NCI-H2196 (cell line): ENCODE measurements at regions not wholly inside any gene's neighbourhood (a gene's known extent, or its start where the extent isn't known, plus 50 kb on each side); places are given as distances from the start of the nearest gene placed in this dataset.

ENCODE experiments used
- DNase-seq: peaks from one replicate; lab custom pipeline; 2025; ENCODE audit not compliant: unreplicated experiment; lab: John Stamatoyannopoulos, UW

DNA sequence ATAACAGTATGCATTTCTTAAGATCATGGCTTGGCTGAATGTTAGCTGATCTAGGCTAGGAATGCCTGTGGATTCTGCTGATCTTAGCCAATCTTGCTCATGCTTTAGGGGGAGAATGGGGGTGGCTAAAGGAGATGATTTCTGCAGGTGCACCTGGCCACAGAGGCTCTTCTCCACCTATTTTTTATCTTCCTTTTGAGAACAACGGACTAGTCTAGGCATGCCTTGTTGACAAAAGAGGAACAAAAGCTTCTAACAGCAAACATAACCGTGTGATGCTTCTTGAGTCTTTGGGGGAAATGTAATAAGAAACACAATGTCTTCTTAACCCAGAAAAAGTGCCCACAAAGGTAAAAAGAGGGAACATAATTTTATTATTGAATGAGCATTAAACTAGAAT, 743.5 kb downstream of the ARAP2 start:
- no peak for DNase-seq

DNA sequence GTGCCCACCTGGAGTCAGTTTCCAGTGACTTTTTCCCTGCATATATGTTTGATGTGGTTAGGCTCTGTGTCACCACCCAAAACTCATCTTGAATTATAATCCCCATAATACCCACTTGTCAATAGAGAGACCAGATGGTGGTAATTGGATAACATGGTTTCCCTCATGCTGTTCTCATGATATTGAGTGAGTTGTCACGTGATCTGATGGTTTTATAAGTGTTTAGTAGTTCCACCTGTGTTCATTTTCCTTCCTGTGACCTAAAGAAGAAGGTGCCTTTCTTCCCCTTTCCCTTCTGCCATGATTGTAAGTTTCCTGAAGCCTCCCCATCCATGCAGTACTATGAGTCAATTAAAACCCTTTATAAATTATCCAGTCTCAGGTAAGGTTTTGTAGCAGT, 740.9 kb downstream of the ARAP2 start:
- no peak for DNase-seq

DNA sequence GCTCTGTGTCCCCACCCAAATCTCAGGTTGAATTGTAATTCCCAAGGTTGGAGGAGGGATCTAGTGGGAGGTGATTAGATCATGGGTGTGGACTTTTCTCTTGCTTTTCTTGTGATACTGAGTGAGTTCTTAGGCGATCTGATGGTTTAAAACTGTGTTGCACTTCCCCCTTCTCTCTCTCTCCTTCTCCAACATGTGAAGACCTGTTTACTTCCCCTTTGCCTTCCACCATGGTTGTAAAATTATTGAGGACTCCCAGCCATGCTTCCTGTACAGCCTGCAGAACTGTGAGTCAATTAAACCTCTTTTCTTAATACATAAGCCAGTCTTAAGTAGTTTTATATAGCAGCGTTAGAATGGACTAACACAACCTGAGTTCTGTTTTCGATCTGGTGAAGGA, 738.2 kb downstream of the ARAP2 start:
- no peak for DNase-seq

DNA sequence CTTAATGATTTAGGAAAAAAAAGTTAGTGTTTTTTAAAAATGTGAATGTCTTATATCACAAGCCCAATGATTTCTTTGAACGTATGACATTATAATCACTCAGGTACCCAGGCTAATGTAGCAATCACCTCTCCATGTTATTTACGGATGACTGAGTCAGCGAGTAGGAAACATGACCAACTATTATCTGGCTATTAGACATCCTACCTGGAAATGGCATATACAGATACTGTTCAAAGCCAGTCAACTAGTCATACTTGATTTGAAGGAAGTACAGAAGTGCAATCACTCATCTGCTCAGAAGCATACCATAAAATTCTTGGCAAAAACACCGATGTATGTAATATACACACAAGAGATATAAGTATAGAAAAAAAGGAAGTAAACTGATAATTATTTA, 732.5 kb downstream of the ARAP2 start:
- DNase-seq, result no peak

DNA sequence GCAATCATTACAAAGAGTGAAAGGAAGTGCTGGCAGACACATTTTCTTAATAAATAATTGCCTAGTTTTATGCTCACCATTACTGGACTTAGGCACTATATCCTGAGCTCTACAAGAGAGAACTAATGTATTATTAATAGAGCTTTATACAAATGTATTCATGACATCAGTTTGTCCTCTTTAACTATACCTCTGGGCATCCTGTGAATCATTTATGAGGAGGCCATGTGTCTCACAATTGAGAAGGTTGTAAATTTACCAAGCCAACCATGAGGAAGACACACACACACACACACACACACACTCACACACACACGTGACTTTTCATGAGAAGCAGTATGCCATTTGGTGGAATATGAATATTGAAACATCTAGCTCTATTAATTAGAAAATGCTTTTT, 728.2 kb downstream of the ARAP2 start:
- DNase-seq, result no peak

DNA sequence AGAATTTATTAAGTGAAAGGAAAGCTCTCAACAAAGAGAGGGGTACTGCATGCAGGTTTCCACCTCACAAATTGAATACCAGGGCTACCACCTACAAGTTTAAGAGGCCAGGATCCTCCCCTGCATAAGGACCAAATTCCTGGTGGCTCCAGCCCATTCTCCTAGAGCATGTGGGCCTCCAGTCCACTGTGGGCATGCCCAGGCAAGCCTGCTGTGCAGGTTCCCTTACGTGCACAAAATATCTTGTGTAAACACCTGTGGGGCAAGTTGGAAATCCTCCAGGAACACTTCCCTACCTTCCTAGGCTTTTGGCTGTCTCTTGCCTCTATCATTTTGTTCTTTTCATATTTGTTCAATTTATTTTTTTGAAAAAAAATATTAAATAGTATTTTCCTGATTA, 724.3 kb downstream of the ARAP2 start:
- no peak for DNase-seq

DNA sequence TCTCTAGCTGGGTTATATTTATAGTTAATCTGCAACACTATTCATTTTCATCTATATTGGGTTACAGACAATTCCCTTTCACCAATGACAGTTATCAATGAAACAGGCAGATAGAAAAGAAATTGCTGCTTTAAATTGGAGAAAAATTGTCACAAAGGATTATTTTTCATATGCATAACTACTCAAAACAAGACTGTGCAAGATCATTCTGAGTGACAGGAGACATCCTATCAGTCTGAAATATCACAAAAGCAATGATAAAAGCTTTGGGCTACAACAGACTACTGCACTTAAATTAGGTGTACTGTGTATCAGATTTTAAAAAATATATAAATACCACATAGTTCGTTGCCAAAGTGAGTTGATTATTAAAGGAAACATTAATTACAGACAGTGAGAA, 722.6 kb downstream of the ARAP2 start:
- DNase-seq, result no peak

DNA sequence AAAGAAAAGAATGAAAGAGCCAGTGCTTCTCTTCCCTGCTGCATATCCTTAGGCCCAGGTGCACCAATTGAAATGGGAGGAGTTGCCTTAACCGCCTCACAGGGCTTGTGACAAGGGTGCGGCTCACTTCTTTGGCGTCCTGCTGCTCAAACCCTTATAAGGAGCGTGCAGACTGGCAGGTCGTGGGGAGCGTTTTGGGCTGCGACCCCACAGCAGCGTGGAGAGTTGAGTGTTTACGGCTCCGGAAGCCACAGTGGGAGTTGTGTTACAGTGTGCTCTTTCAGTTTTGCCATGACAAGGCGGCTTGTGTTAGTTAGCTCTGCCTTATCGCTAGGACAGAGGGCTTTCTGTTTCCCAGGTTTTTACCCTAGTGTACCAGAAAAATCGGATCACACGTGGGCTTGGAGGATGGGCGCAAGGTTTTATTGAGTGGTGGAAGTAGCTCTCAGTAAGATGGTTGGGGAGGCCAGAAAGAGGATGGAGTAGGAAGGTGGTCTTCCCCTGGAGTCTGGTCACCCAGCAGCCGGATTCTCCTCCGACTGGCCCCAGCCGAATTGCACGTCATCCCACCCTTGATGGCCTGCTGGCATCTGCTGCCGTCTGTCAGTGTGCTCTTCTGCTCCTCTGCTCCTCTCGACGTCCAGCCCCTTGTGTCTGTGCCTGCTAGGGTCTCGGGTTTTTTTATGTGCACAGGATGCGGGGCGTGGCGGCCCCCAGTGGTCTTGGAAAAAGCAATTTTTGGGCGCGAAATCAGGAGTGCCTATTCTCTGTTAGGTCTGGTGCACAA, 718.9 kb downstream of the ARAP2 start:
- DNase-seq, result no peak

DNA sequence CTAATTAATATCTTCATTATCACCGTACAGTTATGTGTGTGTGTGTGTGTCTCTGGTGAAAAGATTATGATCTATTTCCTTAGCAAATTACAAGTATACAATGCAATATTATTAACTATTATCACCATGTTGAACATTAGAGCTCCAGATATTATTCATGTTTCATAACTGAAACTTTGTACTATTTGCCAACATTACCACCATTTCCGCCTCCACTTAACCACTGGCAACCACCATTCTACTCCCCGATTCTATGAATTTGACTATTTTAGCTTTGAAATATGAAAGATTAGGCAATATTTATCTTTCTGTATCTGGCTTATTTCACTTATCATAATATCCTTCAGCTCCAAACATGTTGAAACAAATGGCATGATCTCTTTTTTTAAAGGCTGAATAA, 717.9 kb downstream of the ARAP2 start:
- DNase-seq, result no peak

DNA sequence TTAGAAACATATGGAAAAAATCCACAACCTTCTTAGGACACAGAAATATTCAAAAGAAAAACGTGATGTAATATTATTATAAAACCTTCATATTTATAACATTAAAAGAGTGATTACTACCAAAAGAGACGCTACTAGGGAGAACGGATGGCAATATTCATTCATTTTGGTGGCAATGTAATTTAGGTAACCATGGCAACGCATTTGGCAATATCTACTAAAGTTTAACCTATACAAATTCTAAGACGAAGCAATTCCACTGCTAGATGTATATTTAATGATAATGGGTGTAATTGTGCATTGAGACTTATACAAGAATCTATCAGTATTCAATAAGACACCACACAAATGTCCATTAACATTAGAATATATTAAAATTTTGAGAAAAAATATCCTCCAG, 709.4 kb downstream of the ARAP2 start:
- no peak for DNase-seq

DNA sequence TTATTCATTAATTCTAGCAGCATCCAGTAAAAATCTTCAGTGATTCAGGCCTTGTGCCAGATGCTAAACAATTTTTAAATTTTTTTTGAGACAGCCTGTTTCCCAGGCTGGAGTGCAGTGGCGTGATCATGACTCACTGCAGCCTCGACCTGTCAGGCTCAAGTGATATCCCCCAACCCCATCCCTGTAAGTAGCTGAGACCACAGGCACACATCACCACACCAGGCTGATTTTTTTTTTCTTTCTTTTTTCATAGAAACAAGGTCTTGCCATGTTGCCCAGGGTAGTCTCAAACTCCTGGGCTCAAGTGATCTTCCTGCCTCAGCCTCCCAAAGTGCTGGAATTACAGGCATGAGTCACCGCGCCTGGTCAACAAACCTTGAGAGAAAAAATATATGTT, 705.5 kb downstream of the ARAP2 start:
- DNase-seq, result no peak

DNA sequence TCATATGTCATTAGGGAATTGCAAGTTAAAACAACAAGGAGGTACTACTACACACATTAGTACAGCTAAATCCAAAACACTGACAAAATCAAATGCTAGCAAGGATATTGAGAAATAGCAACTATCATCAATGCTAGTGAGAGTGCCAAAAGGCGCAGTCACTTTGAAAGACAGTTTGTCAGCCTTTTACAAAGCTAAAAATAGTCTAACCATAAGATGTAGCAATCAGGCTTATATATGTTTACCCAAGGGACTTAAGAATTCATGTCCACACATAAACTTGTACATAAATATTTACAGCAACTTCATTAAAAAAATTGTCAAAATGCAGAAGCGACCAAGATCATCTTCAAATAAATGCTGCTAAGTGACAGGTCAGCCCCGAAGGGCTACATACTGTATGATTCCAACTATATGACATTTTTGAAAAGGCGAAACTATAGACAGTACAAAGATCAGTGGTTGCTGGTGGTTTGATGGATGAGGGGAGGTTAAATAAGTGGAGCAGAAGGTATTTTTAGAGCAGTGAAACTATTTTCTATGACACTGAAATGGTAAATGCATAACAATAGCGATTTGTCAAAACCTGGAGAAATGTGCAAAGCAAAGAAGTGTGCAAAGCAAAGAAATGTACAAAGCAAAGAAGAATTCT, 704.8 kb downstream of the ARAP2 start:
- no peak for DNase-seq

DNA sequence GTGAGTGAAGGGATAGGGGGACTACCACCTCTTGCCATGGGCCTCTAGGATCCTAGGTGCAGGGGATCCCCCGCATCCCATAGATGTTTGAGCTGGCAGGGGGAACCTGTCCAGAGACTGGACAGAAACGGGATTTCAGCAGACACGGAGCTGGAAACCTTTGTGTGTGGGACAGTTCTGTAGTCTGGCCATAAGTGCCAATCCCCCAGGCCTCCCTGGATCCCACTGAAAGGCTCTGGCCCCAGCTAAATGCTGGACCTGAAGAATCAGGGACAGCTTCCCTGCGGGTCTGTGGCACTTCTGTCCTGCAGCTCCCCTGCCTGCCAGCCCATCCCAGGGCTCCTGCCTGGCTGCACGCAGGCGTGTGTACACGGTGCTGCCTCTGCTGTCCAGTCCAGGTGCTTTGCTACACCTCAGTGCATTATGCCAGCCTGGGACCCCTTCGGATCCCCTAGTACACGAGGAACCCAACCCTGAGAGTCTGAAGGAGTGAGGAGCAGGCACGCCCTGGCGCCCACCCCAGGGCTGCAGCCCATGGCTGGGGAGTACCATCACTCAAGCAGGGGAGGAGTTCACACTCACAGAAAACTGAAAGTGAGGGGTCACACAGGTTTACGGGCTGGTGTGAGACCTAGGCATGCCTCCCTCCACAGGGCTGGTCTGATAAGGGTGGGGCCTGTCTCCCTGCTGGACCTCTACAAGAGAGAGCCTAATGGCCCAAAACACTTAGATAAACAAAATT, 703.0 kb downstream of the ARAP2 start:
- DNase-seq, result no peak

DNA sequence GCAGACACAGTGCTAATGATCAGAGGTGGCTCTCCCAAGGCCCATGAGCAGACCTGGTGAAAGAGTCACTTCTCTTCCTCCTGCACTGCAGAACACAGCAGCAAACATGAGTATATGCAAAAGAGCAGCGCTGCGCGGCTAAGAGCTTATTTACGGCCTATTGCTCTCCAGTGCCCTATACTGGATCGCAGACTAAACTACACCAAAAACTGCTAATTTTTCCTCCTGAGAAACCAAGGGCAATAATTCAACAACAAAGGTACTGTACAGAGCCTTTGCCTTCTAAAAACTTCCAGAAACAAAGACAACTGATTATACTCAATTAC, 702.5 kb downstream of the ARAP2 start:
- no peak for DNase-seq

DNA sequence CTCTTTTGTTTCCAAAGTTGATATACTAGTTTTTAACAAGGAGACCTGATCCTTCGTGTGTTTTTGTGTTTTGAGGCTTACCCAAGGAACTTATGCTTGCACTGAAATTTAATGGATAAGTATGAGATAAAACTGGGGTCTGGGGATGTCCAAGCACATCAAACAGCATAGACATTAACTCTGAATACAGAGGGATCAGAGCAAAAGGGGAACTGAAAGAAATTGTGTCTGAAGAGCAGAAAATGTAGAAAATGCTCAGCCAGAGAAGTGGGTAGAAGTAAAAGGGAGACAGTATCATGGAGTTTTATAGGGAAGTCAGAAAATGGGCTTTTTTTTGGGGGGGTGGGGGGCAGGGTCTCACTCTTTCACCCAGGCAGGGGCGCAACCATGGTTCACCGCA, 695.4 kb downstream of the ARAP2 start:
- DNase-seq, result no peak

DNA sequence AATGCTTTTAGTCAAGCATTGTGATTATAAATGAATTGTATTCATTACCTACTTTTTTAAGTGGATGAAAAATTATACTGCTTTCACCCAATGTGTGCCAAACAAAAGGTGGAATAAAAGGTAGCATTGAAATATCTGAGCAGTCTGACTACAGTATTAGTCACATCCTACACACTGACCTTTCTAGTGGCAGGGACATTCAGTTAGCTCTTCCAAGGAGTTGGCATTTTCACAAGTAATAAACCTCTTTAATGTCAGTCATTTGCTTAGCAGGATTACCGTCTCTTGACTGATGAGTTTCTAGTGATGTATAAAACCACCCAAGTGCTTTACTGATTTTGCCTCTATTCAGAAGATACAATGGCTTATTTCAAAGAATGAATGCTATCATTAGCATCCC, 687.9 kb downstream of the ARAP2 start:
- no peak for DNase-seq

DNA sequence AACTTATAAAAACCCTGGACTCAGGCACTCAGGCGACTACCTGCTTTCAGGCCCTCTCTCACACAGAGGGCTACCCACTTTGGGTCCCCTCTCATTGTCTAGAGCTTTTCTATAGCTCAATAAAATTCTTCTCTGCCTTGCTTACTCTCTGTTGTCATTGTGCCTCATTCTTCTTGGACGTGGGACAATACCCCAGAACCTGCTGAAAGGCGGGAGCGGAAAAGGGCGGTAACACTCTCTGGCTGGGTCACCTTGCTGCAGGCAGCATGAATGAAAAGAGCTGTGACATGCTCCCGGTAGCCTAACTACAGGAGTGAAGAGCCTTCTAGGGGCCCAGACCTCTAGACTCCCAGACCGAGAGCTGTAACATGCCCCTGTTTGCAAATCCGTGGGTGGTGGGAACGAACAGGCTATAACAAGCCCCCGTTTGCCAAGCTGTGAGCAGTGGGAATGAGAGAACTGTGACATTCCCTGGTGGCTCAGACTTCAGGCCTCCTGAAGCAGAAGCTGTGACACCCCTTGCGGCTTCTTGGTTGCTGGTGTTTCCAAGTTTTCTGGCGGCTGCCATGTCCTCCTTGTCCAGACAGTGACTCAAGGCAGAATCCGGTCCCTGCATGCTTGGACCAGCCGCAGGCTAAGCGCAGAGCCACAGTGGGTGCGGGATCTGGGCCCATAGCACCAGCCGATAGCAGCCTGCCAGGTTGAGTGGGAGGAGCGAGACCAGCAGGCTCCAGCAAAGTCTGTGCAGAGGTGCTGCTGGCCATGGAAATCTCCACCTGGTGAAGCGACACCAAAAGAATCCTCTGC, 684.6 kb downstream of the ARAP2 start:
- DNase-seq, result no peak

DNA sequence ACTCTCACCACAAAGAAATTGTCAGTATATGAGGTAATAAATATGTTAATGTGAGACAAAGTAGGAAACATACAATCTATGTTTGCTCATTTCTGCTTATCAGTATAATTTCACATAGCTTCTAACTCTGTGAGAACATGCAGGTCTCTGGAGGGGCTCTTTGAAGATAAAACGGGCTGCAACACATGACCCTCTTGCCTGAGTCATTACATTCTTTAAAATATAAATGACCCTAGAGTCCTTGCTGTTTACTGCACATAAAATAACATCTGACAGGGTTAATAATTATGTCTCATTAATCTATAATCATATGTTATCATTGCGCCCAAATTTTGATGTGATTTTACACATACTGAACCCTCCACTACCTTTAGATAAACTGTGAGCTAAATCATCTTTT, 681.5 kb downstream of the ARAP2 start:
- no peak for DNase-seq

DNA sequence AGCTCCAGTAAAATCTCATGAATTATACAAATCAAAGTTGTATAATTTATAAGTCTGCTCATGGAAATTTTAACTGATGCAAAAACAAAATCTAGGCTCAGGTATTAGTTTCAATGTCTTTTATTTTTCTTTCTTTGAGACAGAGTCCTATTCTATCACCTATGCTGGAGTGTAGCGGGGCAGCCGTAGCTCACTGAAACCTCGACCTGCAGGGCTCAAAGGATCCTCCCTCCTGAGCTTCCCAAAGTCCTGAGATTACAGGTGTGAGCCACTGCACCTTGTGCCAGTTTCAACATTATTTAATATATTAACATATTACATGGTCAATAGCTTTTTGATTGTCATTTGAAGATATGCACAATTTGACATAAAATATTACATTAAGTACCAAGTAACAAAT, 678.7 kb downstream of the ARAP2 start:
- DNase-seq, result no peak

DNA sequence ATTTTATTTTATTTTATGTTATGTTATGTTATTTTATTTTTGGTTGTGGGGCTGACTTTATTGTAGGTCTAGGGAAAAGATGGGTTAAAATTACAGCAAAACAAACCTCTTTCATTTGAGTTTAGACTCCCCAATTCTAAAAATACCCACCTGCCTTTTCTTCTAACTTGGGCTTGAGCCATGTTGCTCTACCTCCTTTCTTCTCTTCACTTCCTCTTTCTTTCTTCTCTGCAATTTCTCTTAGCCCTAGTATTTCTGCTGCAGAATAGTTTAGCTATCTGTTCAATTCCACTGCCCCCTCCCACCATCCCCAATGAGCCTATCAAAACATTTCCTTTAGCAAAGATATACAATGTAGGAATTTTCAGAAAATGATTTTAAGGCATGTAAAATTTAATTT, 653.3 kb downstream of the ARAP2 start:
- DNase-seq, result no peak

DNA sequence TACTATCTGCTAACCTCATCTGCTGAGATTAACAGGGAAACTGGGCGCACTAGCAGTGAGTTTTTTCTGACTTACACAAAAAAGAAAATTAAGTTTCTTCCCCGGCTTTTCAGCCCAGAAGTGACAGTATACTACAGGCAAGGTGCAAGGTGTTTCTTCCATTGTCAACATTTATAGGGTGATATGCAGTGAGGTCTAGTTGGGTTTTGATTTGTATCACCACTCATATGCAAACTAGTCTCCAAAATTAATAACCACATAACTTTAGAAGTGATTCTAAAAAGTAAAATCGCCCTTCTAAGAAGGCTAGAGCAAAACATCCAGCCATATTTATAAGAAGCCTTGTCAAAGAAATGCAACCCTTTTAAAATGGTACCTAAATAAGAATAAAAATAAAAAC, 640.1 kb downstream of the ARAP2 start:
- DNase-seq, result no peak

DNA sequence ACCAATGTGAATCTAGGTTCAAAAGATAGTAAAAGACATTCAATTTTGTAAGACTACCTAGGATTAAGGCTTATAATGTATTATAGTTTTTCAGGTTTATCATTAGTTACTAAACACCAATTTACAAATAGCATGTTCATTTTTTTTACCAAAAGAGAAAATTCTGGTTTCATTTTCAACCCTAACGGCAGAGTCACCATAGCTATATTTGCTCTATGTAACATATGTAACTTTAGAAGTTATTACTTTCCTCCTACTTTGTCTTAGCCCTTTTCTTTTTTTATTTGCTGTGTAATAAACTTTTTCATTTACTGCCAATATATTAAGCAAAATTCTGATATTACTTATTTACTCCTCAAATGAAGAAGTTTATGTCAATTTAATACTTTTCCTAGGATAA, 639.6 kb downstream of the ARAP2 start:
- no peak for DNase-seq
